H1 (cell line): ENCODE measurements at regions not wholly inside any gene's neighbourhood (a gene's known extent, or its start where the extent isn't known, plus 50 kb on each side); places are given as distances from the start of the nearest gene placed in this dataset.

Experiments used
- CTCF ChIA-PET: fragments of 300-600 bp; sonication (Branson Sonifier 250); formaldehyde crosslinking; loops from one replicate; lab custom pipeline; 2021; ENCODE audit not compliant: partially characterized antibody; lab: Charles Lee
- POLR2A ChIA-PET: fragments of 300-600 bp; sonication (Branson Sonifier 250); formaldehyde crosslinking; loops from one replicate; lab custom pipeline; 2021; ENCODE audit warnings: inconsistent platforms; ENCODE audit not compliant: partially characterized antibody; lab: Charles Lee
- DNase-seq, 2 experiments: peaks; one replicate each; pipeline versions ENCODE4 v3.0.0 to v3.0.0-alpha.2; 2010 to 2022; ENCODE audit warnings: low spot score in 2 of 2, low read depth in 1 of 2, mixed read lengths in 1 of 2
- FAIRE-seq: peaks from 2 replicates; lab custom pipeline; 2011; peaks lifted over from hg19 to GRCh38; lab: Jason Lieb, UNC
- H2AFZ ChIP-seq: 2 replicates; pipeline ENCODE4 v1.8.1; 2012; ENCODE audit warnings: low read length, inconsistent platforms
- H2AK5ac ChIP-seq: 2 replicates; pipeline ENCODE4 v1.6.1; 2013; ENCODE audit warnings: low read depth, low read length
- H2BK120ac ChIP-seq: replicated peaks from 2 replicates; pipeline ENCODE3; 2013; ENCODE audit warnings: low read depth, low read length, inconsistent platforms
- H2BK12ac ChIP-seq: 2 replicates; pipeline ENCODE4 v1.6.1; 2013; ENCODE audit warnings: low read depth, low read length
- H2BK15ac ChIP-seq: 2 replicates; pipeline ENCODE4 v1.6.1; 2013; ENCODE audit warnings: low read length
- H2BK20ac ChIP-seq: 2 replicates; pipeline ENCODE4 v1.6.1; 2013; ENCODE audit warnings: low read length
- H2BK5ac ChIP-seq: 2 replicates; pipeline ENCODE4 v1.6.1; 2013; ENCODE audit warnings: low read depth, low read length
- H3K14ac ChIP-seq: 2 replicates; pipeline ENCODE4 v1.6.1; 2013; ENCODE audit warnings: inconsistent platforms; ENCODE audit not compliant: insufficient read length
- H3K18ac ChIP-seq: 2 replicates; pipeline ENCODE4 v1.6.1; 2013; ENCODE audit warnings: low read length; ENCODE audit errors: extremely low read depth
- H3K23ac ChIP-seq: 2 replicates; pipeline ENCODE4 v1.6.1; 2013; ENCODE audit warnings: inconsistent platforms; ENCODE audit not compliant: insufficient read length
- H3K23me2 ChIP-seq: 2 replicates; pipeline ENCODE4 v1.6.1; 2013; ENCODE audit warnings: low read depth, low read length
- H3K27ac ChIP-seq: 2 replicates; pipeline ENCODE4 v1.6.1; 2011; ENCODE audit warnings: low read depth, low read length, inconsistent platforms
- H3K27me3 ChIP-seq, 4 experiments: replicated peaks in 1 of 4; 1 replicate in 1 of 4; 2 replicates in 3 of 4; pipeline versions ENCODE4 v1.6.1 to v1.8.1; 2011 to 2013; ENCODE audit warnings: low read length in 3 of 4, mild to moderate bottlenecking in 3 of 4, inconsistent platforms in 2 of 4, mixed read lengths in 2 of 4, moderate library complexity in 1 of 4; ENCODE audit not compliant: control insufficient read depth in 3 of 4, insufficient read depth in 3 of 4; ENCODE audit errors: extremely low read depth in 1 of 4
- H3K36me3 ChIP-seq, 4 experiments: 2 replicates each; pipeline versions ENCODE4 v1.6.1 to v1.8.1; 2011 to 2013; ENCODE audit warnings: mild to moderate bottlenecking in 4 of 4, low read length in 3 of 4, moderate library complexity in 2 of 4, control low read depth in 1 of 4, inconsistent platforms in 1 of 4; ENCODE audit not compliant: insufficient read depth in 4 of 4, control insufficient read depth in 2 of 4
- H3K4ac ChIP-seq: replicated peaks from 2 replicates; pipeline ENCODE3; 2013; ENCODE audit warnings: low read length, low read depth, mixed read lengths, inconsistent platforms; ENCODE audit not compliant: insufficient read length
- H3K4me1 ChIP-seq, 4 experiments: replicated peaks in 1 of 4; 1 replicate in 1 of 4; 2 replicates in 3 of 4; pipeline versions ENCODE4 v1.6.1 to v1.8.1; 2011 to 2013; ENCODE audit warnings: low read length in 3 of 4, inconsistent platforms in 2 of 4, mixed read lengths in 1 of 4; ENCODE audit not compliant: insufficient read depth in 4 of 4, control insufficient read depth in 3 of 4
- H3K4me2 ChIP-seq, 2 experiments: 2 replicates each; pipeline versions ENCODE4 v1.6.1 to v1.8.1; 2011 to 2013; ENCODE audit warnings: low read depth in 2 of 2, low read length in 2 of 2, control low read depth in 1 of 2, inconsistent platforms in 1 of 2, mild to moderate bottlenecking in 1 of 2; ENCODE audit not compliant: insufficient read depth in 1 of 2
- H3K4me3 ChIP-seq, 4 experiments: fragments of 200-600, 300-600 bp in 1 of 4; sonication (generic), shearing (Covaris generic), sonication (Bioruptor Twin) in 1 of 4; 2 replicates each; pipeline versions ENCODE4 v1.5.1 to v1.8.1; 2011 to 2016; ENCODE audit warnings: low read length in 4 of 4, low read depth in 3 of 4, control low read depth in 2 of 4, inconsistent platforms in 2 of 4, mild to moderate bottlenecking in 2 of 4, mixed read lengths in 1 of 4, moderate library complexity in 1 of 4; ENCODE audit not compliant: insufficient read depth in 2 of 4; ENCODE audit errors: extremely low read depth in 1 of 4
- H3K56ac ChIP-seq: replicated peaks from 2 replicates; pipeline ENCODE3; 2013; ENCODE audit warnings: low read depth, mild to moderate bottlenecking, mixed read lengths, low read length, inconsistent platforms; ENCODE audit not compliant: insufficient read length
- H3K79me1 ChIP-seq: 2 replicates; pipeline ENCODE4 v1.6.1; 2013; ENCODE audit warnings: low read depth, low read length, control low read depth
- H3K79me2 ChIP-seq, 2 experiments: 2 replicates each; pipeline versions ENCODE4 v1.6.1 to v1.8.1; 2012 to 2013; ENCODE audit warnings: low read length in 2 of 2, mild to moderate bottlenecking in 2 of 2, inconsistent platforms in 1 of 2; ENCODE audit not compliant: insufficient read depth in 2 of 2, control insufficient read depth in 1 of 2
- H3K9ac ChIP-seq, 4 experiments: replicated peaks in 1 of 4; 1 replicate in 1 of 4; 2 replicates in 3 of 4; pipeline versions ENCODE4 v1.6.1 to v1.8.1; 2011 to 2013; ENCODE audit warnings: low read depth in 3 of 4, low read length in 3 of 4, control low read depth in 2 of 4, mild to moderate bottlenecking in 2 of 4, moderate library complexity in 2 of 4, inconsistent platforms in 1 of 4; ENCODE audit errors: extremely low read depth in 1 of 4
- H3K9me3 ChIP-seq, 2 experiments: 2 replicates each; pipeline versions ENCODE4 v1.6.1 to v1.8.1; 2012 to 2013; ENCODE audit warnings: mild to moderate bottlenecking in 2 of 2, moderate library complexity in 2 of 2, control low read depth in 1 of 2, inconsistent platforms in 1 of 2, low read depth in 1 of 2, low read length in 1 of 2, mixed read lengths in 1 of 2; ENCODE audit not compliant: insufficient read depth in 2 of 2
- H4K20me1 ChIP-seq, 2 experiments: replicated peaks in 1 of 2; 2 replicates each; pipeline versions ENCODE3 to v1.8.1; 2011 to 2013; ENCODE audit warnings: inconsistent platforms in 2 of 2, low read length in 2 of 2, mild to moderate bottlenecking in 1 of 2; ENCODE audit not compliant: insufficient read depth in 2 of 2, control insufficient read depth in 1 of 2
- H4K5ac ChIP-seq: 2 replicates; pipeline ENCODE4 v1.6.1; 2013; ENCODE audit warnings: low read length, low read depth, mixed read lengths, inconsistent platforms; ENCODE audit not compliant: insufficient read length
- H4K8ac ChIP-seq: 2 replicates; pipeline ENCODE4 v1.8.0; 2013; ENCODE audit warnings: mild to moderate bottlenecking, moderate library complexity, low read length, inconsistent platforms; ENCODE audit not compliant: insufficient read depth; ENCODE audit errors: extremely low read depth
- H4K91ac ChIP-seq: replicated peaks from 2 replicates; pipeline ENCODE3; 2013; ENCODE audit warnings: low read length, mixed read lengths, inconsistent platforms; ENCODE audit not compliant: insufficient read length
- JUN ChIP-seq: IDR thresholded peaks from 2 replicates; pipeline ENCODE4 v1.6.1; 2011; ENCODE audit warnings: low read depth, mild to moderate bottlenecking, improper control_type of control experiment, low read length
- SIN3A ChIP-seq, 2 experiments: IDR thresholded peaks in 1 of 2; conservative IDR thresholded peaks in 1 of 2; 2 replicates each; pipeline ENCODE4 v1.6.1; 2011 to 2012; ENCODE audit warnings: low read length in 2 of 2, improper control_type of control experiment in 1 of 2, low read depth in 1 of 2, mild to moderate bottlenecking in 1 of 2
- WGBS, 2 experiments: shearing (Covaris generic) in 1 of 2; methylation state at CpG; one replicate each; pipeline versions ENCODE4 v1.1.6 to v1.1.7; 2013 to 2015; ENCODE audit warnings: low lambda C conversion rate in 2 of 2, mixed read lengths in 2 of 2, inconsistent platforms in 1 of 2, low coverage in 1 of 2, missing lambda C conversion rate in 1 of 2; ENCODE audit not compliant: insufficient replicate concordance in 2 of 2, insufficient coverage in 1 of 2, insufficient read length in 1 of 2; ENCODE audit errors: extremely low coverage in 1 of 2, missing lambda C conversion rate in 1 of 2; 5-methylcytosine and 5-hydroxymethylcytosine counted together

DNA sequence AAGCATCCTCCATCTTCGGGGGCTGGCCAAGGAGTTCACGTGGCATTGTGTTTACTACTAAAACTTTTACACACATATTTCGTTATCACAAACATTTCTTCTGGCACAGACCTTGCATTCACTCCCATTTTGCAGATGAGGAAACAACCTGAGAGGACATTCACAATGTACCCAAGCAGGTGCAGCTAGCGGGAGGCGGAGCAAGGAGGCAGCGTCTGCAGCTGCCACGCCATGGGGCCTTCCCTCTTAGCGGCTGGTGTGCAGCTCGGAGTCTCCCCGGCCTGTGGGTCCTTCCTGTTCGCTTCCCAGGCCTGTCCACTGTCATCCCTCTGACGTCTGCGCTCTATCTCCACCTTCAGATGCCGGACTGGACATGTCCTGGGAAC is 807.8 kb downstream of the TBC1D22A start:
- Histone ChIP-seq H3K4ac (no peak overlapping the region), H2BK5ac (no peak overlapping the region), H3K56ac (no peak overlapping the region), H4K8ac (no peak overlapping the region), H2BK15ac (no peak overlapping the region), H3K14ac (no peak overlapping the region), H3K4me1 (no peaks in the 10 kb centered on the region), H2AFZ (no peak overlapping the region), H2BK12ac (no peak overlapping the region), H3K9me3 (peaks cover 87 to 90% of the 10 kb centered on the region in 2 experiments), H4K5ac (no peak overlapping the region), H2BK120ac (no peak overlapping the region), H3K23me2 (0 out of 2 replicates have a peak, but pooled peaks cover 2% of the 10 kb centered on the region), H3K79me1 (no peaks in the 10 kb centered on the region), H4K91ac (no peak overlapping the region), H2AK5ac (no peak overlapping the region), H3K79me2 (no peaks in the 10 kb centered on the region), H3K18ac (no peak overlapping the region), H3K4me3 (no peak overlapping the region), H3K23ac (no peak overlapping the region), H3K36me3 (no peaks in the 10 kb centered on the region; a peak in 1 of 8 replicates), H2BK20ac (no peak overlapping the region), H4K20me1 (no peaks in the 10 kb centered on the region), H3K9ac (no peak overlapping the region), H3K27me3 (no peaks in the 10 kb centered on the region), H3K27ac (no peak overlapping the region), H3K4me2 (no peak overlapping the region)
- whole genome bisulfite sequencing, 2 experiments: 92% methylated on average over 14 of the region's 14 CpGs; no CpG with 5 or more reads in 1 of the 2 experiments
- POLR2A ChIA-PET: no interaction called here
- no peak for FAIRE-seq
- DNase-seq: no peak
- CTCF ChIA-PET: no interaction called here
- TF ChIP-seq JUN (no peak), SIN3A (conservative IDR thresholded peaks at IDR 0.05 in 1 of 2, IDR thresholded peaks at IDR 0.05 in 1 of 2; ENCODE audit: low read depth in 1 of 2, low read length in 2 of 2) (no peak)
